G401 (cell line): ENCODE measurements at regions not wholly inside any gene's neighbourhood (a gene's known extent, or its start where the extent isn't known, plus 50 kb on each side); places are given as distances from the start of the nearest gene placed in this dataset.
"Not testable (repeated sequence)": the region's sequence is repeated elsewhere in the genome, so short reads cannot be mapped to it uniquely, and the experiment has no call there.

Source experiments
- DNase-seq: peaks from one replicate; pipeline ENCODE4 v3.0.0-alpha.2; 2015; ENCODE audit warnings: low spot score
- in situ Hi-C: cut with HindIII; loops from 2 replicates; pipeline ENCODE4 v1.10.0; 2016; ENCODE audit warnings: low sequenced_read_pairs, mixed read lengths

- in situ Hi-C loops = not testable (repeated sequence)
These were observed 1719.6 kb downstream of the SPATA31A7 start for GRCh38 chr9:62909447-62909846.

DNA sequence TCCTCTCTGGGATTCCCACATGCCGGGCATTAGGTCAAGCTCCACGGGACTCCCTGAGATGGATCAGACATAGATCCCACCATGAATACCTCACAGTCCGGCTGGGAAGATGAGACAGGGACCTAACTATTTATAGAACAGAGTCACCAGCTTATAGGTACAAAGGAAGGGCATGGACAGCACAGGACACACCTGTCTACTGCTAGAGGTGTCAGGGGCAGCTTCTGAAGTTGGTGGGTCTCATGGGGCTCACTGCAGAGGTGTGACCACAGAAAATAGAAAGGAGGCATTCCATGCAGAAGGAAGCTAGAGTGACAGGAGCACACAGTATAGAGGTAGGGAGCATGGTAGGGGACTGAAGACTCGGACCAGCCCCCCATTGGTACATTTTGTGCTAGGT, 1722.4 kb downstream of the SPATA31A7 start:
- in situ Hi-C loops, DNase-seq: not testable (repeated sequence)

More at GRCh38 chr9:62909447-62909846, 1719.6 kb downstream of the SPATA31A7 start:
- not testable (repeated sequence) for DNase-seq

GRCh38 chr9:62915168-62915567, 1725.3 kb downstream of the SPATA31A7 start:
- in situ Hi-C loops, DNase-seq: not testable (repeated sequence)

GRCh38 chr9:62915661-62916060, 1725.8 kb downstream of the SPATA31A7 start:
- DNase-seq, in situ Hi-C loops: not testable (repeated sequence)

GRCh38 chr9:62918648-62919385, 1729.0 kb downstream of the SPATA31A7 start:
- in situ Hi-C loops, DNase-seq: not testable (repeated sequence)

DNA sequence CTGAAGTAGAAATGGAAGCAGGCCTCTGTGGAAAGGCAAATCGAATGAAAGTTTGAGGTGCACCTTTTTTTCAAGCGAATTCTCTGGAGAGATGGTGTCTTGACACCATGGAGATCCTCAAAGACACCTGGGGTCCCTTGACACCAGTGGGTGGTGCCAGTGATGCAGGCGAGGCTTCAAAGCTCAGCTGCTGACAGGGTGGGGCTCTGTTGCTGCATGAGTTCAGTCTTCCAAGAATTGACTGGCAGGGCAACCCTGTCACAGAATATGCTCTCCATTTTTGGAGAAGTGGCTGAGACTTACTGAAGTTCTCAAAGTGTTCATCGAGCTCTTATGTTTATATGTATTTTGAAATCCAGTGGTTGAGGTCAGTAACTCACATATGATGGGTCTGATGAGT, 1741.6 kb downstream of the SPATA31A7 start:
- DNase-seq, in situ Hi-C loops: not testable (repeated sequence)

DNA sequence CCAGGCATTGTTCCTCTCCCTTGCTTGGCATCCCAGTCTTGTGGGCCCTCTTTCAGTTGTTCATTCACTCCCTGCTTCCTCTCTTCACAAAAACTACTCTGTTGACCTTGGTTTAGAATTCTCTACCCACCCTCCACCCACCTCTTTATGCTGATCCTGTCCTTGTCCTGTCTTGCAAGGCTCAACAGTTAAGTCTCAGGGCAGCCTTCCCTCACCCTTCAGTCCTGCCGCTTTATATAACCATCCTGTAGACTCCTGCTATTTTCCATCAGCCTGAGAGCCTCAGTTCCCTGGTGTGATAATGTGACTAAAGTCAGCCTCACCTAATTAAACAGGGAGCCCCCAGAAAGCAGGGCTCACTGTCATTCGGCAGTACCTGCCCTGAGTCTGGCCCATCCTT, 1763.0 kb downstream of the SPATA31A7 start:
- DNase-seq, in situ Hi-C loops: not testable (repeated sequence)
